RWPE2 (cell line): ENCODE measurements at regions not wholly inside any gene's neighbourhood (a gene's known extent, or its start where the extent isn't known, plus 50 kb on each side); places are given as distances from the start of the nearest gene placed in this dataset.

ENCODE experiments used
- ATAC-seq: fragments of 200-7000 bp; cut with Tn5 transposase; 3 replicates; pipeline ENCODE4 v1.9.1; 2021; ENCODE audit warnings: low read depth
- DNase-seq: peaks from one replicate; pipeline ENCODE4 v3.0.0-alpha.2; 2020; ENCODE audit warnings: low spot score
- H3K27ac ChIP-seq: fragments of 450-650 bp; 2 replicates; pipeline ENCODE4 v1.5.1; 2017; ENCODE audit warnings: mild to moderate bottlenecking; ENCODE audit not compliant: poor library complexity, severe bottlenecking
- H3K27me3 ChIP-seq: fragments of 250-450 bp; sonication (Bioruptor Pico); 2 replicates; pipeline ENCODE4 v1.5.1; 2021; ENCODE audit warnings: mild to moderate bottlenecking, moderate library complexity; ENCODE audit not compliant: insufficient read depth, poor library complexity, severe bottlenecking
- H3K36me3 ChIP-seq: fragments of 250-450 bp; sonication (Bioruptor Pico); 2 replicates; pipeline ENCODE4 v1.5.1; 2020; ENCODE audit warnings: low read depth, mild to moderate bottlenecking, moderate library complexity
- H3K4me1 ChIP-seq: fragments of 250-450 bp; sonication (Bioruptor Pico); 2 replicates; pipeline ENCODE4 v1.5.1; 2021; ENCODE audit warnings: mild to moderate bottlenecking, moderate library complexity; ENCODE audit not compliant: insufficient read depth, poor library complexity, severe bottlenecking
- H3K4me3 ChIP-seq: fragments of 250-450 bp; sonication (Bioruptor Pico); 2 replicates; pipeline ENCODE4 v1.5.1; 2021; ENCODE audit warnings: mild to moderate bottlenecking, moderate library complexity; ENCODE audit not compliant: severe bottlenecking
- H3K9me3 ChIP-seq: fragments of 250-450 bp; sonication (Bioruptor Pico); 2 replicates; pipeline ENCODE4 v1.5.1; 2021; ENCODE audit warnings: mild to moderate bottlenecking, moderate library complexity; ENCODE audit not compliant: severe bottlenecking
- CTCF ChIP-seq: fragments of 450-650 bp; IDR thresholded peaks from one replicate; pipeline ENCODE4 v1.5.1; 2017; ENCODE audit warnings: mild to moderate bottlenecking, moderate library complexity; ENCODE audit not compliant: poor library complexity, severe bottlenecking

GRCh38 chr4:41399231-41399630 lies 138.7 kb upstream of the LIMCH1 start:
- no peaks in the 10 kb centered on the region for H3K9me3 ChIP-seq
- no peak for TF ChIP-seq CTCF
- no peak overlapping the region for H3K4me3 ChIP-seq
- DNase-seq (no peak), ATAC-seq (no peak)
- peaks cover 23% of the 10 kb centered on the region for H3K4me1 ChIP-seq
- peak overlapping the region; percentile 13 for H3K27ac ChIP-seq
- H3K27me3 ChIP-seq = no peaks in the 10 kb centered on the region
- no peaks in the 10 kb centered on the region for H3K36me3 ChIP-seq

- DNase-seq (no peak), ATAC-seq (no peak)
- no peaks in the 10 kb centered on the region for H3K9me3 ChIP-seq
- H3K4me1 ChIP-seq = peaks cover 22% of the 10 kb centered on the region
- H3K4me3 ChIP-seq = no peak overlapping the region
- no peak for TF ChIP-seq CTCF
- H3K27ac ChIP-seq = no peak overlapping the region
- no peaks in the 10 kb centered on the region for H3K36me3 ChIP-seq
- H3K27me3 ChIP-seq = no peaks in the 10 kb centered on the region
Observed at GRCh38 chr4:41400296-41400695, 137.7 kb upstream of the LIMCH1 start.

DNA sequence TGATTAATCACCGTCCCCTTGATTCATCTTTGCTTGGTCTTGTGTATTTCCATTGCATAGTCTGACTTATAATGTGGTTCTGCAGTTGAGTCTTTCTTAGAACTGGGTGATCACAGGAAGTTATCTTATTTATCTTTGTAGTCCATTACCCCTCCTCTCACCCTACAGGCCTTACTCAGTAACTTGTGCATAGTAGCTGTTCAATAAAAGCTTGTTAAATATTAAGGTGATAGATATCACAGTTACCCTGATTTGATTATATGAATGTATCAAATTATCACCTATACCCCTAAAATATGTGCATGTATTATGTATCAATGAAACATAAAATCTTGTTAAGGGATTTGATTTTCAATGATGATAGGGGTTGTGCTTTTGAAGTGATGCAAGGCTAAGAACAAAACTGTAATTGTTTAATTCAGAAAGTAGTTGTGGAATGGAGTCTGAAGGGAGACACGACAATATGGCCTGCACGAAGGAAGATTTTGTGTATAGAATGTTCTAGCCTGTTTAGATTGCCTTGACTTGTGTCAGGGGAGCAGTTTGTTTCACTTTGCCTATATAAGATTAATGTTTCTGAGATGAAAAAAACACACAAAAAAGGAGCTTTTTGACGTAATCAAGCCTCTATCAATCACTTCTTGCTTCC lies 132.4 kb upstream of the LIMCH1 start:
- no peak for TF ChIP-seq CTCF
- Histone ChIP-seq H3K4me3 (no peak overlapping the region), H3K27ac (peak overlapping the region; percentile 16), H3K36me3 (no peaks in the 10 kb centered on the region), H3K4me1 (peaks cover 41% of the 10 kb centered on the region), H3K27me3 (no peaks in the 10 kb centered on the region), H3K9me3 (no peaks in the 10 kb centered on the region)
- DNase-seq (no peak), ATAC-seq (no peak)

DNA sequence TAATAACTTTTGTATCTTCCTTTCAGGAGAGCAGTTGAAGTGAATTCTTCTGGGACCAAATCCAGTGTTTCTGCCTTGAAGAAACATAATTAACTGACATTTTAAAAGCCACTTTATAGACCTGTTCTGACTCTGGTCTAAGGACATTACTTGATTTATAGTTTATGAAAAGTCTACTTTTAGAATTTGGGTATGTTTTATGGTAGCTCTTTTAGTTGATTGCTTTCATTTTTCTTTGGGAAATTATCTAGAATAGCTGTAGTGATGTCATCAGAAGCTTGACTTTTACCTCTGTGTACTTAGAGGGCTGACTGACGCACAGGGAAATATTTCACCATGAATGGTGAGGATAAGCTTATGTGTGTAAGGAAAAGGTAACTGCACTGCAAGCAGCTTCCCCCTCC lies 131.8 kb upstream of the LIMCH1 start:
- H3K4me1 ChIP-seq = peaks cover 41% of the 10 kb centered on the region
- no peak for DNase-seq
- H3K27ac ChIP-seq = peak overlapping the region; percentile 16
- H3K4me3 ChIP-seq = no peak overlapping the region
- H3K36me3 ChIP-seq = no peaks in the 10 kb centered on the region
- H3K9me3 ChIP-seq = no peaks in the 10 kb centered on the region
- TF ChIP-seq CTCF = no peak
- ATAC-seq = peak; percentile 56; the same call in 2 of the 3 replicates
- no peaks in the 10 kb centered on the region for H3K27me3 ChIP-seq

- no peak for DNase-seq
- peak overlapping the region; percentile 66 for H3K27ac ChIP-seq
- TF ChIP-seq CTCF = no peak
- H3K9me3 ChIP-seq = no peaks in the 10 kb centered on the region
- peaks cover 49% of the 10 kb centered on the region for H3K4me1 ChIP-seq
- no peaks in the 10 kb centered on the region for H3K36me3 ChIP-seq
- no peak for ATAC-seq
- no peak overlapping the region for H3K4me3 ChIP-seq
- H3K27me3 ChIP-seq = no peaks in the 10 kb centered on the region
Observed at GRCh38 chr4:41408150-41408549, 129.8 kb upstream of the LIMCH1 start.
